SK-N-MC (cell line): ENCODE measurements at regions not wholly inside any gene's neighbourhood (a gene's known extent, or its start where the extent isn't known, plus 50 kb on each side); places are given as distances from the start of the nearest gene placed in this dataset.

ENCODE experiments used
- EZH2 ChIP-seq: fragments of 200-600 bp; sonication (generic); IDR thresholded peaks from one replicate; pipeline ENCODE4 v1.6.1; 2017; ENCODE audit warnings: antibody characterized with exemption
- FOXP2 ChIP-seq: optimal IDR thresholded peaks from 2 replicates; pipeline ENCODE3; 2011; ENCODE audit warnings: mild to moderate bottlenecking, moderate library complexity; ENCODE audit not compliant: insufficient read depth; ENCODE audit errors: extremely low read length, control extremely low read depth
- POLR2AphosphoS5 ChIP-seq: IDR thresholded peaks from 2 replicates; pipeline ENCODE4 v1.6.1; 2012; ENCODE audit warnings: mild to moderate bottlenecking, low read depth, low read length, borderline replicate concordance

DNA sequence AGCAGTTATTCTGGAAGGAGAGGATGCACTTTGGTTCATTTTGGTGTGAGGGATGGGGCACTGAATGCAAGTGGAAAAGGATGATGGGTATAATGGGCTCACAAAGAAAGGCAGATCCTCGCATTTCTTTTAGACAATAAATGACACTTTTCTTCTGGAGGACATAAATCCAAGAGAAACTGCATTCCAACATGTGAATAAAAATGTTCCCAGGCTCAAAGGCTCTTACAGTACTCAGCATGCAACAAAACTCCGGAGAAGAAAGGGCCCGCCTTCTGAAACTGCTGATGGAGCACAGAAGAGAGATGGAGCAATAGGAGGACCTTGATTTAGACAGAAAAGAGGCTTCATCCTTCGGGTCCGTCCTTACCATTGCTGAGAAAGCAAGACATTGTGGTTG lies 538.2 kb upstream of the DPP6 start:
- no peak for TF ChIP-seq EZH2
- no peak for TF ChIP-seq POLR2AphosphoS5
- no peak for TF ChIP-seq FOXP2
